HL-60/S4 (cell line): ENCODE measurements at regions not wholly inside any gene's neighbourhood (a gene's known extent, or its start where the extent isn't known, plus 50 kb on each side); places are given as distances from the start of the nearest gene placed in this dataset.
"Not testable (repeated sequence)": the region's sequence is repeated elsewhere in the genome, so short reads cannot be mapped to it uniquely, and the experiment has no call there.

ENCODE experiments used
- in situ Hi-C: fragments of 300-500 bp; cut with MboI; formaldehyde crosslinking; loops from 2 replicates; pipeline ENCODE4 v1.14.3; 2022; ENCODE audit warnings: low sequenced_read_pairs

DNA sequence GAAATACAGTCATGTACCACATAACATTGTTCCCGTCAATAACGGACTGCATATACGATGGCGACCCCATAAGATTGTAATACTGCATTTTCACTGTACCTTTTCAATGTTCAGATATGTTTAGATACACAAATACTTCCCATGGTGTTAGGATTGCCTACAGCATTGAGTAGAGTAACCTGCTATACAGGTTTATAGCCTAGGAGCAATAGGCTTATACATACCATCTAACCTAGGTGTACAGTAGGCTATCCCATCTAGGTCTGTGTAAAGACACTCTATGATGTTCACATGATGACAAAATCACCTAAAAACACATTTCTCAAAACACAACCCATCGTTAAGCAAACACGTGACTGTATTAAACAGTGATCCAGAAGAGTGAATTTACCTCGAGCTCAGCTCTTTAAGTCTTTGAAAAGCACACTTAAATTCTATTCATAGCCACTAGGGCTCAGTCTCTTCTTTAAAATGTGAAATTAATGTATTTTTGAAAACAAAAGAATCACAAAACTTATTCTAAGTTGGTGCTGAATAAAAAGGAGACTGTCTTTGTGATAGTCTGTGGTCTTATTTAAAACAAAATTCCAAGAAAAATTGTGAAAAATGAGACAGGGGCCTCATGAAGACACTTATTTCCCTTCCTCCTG, 239.1 kb upstream of the ARID2 start:
- in situ Hi-C loops, result no loop called here

GRCh38 chr12:45494279-45494678, 235.2 kb upstream of the ARID2 start:
- in situ Hi-C loops, result no loop called here

GRCh38 chr12:45498645-45499044, 230.9 kb upstream of the ARID2 start:
- in situ Hi-C loops, result no loop called here

DNA sequence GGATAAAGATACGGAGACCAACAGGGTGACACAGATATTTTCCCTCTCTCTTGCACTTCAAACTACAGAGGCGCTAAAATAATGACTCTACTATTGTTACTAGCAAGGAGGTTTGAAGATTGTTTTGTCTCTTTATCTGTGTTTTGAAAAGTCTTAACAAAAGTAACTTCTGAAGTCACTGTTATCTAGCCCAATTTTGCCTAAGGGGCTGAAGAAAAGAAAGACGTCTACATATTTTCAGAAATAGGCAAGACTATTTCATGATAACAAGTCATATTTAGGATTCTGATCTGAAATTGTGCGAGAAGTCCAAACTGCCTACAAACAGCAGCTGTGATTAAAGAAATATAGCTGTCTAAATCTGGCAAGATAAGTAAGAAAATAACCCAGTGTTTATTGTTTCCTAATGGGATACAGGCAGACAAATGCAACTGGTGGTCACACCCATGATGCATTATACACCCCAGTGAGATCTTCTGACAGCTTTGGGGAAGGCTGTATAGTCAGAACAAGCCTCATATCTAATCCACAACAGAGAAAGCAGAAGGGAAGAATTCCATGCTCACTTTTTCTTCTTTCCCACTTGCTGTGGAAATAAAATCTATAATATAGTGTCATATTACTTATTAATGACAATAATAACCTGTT, 226.9 kb upstream of the ARID2 start:
- in situ Hi-C loops, result no loop called here

- in situ Hi-C loops, result no loop called here
These were observed 225.6 kb upstream of the ARID2 start for GRCh38 chr12:45503899-45504298.

DNA sequence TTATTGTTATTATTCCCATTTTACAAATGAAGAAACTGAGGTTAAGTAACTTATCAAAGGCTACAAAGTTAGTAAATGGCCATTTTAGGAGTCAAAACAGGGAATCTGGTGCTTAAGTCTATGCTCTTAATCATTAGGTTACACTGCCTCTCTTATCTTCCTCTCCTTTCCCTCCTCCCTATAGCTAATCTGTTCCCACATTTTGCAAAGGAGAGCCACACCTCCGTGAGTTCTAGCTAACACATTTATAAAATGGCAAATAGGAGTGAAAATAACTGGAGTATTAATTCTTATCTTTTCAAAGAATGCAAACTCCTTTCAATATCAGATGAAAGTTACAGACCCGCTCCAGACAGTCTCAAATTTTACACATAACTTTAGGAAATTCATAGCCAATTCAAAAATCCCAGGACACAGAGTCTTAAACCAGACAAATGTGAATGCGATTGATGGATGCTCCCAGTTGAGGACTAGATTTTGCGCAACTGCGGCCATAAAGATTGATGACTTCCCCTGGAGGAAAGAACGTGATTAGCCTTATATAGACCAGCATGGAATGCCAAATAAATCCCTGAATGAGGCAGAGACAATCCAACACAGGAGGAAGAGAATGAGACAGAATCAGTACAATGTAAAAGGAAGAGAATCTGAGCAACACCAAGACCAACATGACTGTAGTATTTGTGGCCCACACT, 225.0 kb upstream of the ARID2 start:
- in situ Hi-C loops, result no loop called here

- in situ Hi-C loops, result no loop called here
These were observed 220.3 kb upstream of the ARID2 start for GRCh38 chr12:45509187-45509586.

DNA sequence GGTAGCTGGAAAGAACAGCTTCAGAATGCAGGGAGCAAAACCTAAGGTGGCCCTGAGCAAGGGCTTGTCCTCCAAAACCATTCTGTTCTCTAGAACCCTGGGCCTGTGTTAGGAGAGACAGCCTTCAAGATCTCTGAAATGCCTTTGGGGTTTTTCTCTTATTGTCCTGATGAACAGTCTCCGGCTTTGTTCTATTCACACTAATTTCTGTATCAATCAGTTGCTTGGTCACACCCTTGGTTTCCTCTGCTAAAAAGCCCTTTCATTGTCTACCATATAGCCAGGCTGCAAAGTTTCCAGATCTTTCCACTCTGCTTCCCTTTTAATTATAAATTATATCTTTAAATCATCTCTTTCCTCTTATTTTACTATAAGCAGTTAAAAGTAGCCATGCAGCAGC, 219.9 kb upstream of the ARID2 start:
- in situ Hi-C loops, result no loop called here

DNA sequence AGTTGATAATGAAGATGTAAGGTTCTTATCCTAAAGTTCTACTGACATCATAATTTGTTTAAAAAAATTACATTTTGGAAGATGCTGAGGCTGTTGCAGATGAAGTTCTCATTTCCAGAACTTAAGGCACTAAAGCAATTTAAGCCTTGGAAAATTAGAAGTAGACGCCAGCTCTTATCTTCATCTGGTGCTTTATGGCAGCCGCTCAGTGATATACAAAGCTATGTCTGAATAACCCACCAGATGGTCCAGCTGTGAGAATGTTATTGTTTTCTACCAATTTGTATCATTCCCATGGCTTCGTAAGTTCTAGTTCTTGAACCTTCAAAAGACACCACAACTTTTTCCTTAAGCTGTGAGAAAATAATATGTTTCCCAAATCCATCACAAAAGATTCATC, 212.1 kb upstream of the ARID2 start:
- in situ Hi-C loops, result no loop called here

- in situ Hi-C loops, result no loop called here
These were observed 210.9 kb upstream of the ARID2 start for GRCh38 chr12:45518291-45519235.

DNA sequence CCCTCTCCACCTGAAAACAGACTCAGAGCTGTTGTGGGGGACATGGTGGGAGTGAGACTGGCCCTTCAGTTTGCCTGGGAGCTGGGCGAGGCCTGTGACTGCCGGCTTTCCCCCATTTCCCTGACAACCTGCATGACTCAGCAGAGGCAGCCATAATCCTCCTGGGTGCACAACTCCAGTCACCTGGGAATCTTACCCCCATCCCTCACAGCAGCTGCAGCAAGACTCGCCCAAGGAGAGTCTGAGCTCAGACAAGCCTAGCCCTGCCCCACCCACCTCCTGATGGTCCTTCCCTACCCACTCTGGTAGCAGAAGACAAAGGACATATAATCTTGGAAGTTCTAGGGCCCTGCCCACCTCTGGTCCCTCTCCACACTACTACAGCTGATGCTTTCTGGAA, 207.3 kb upstream of the ARID2 start:
- in situ Hi-C loops, result no loop called here

GRCh38 chr12:45526823-45527222, 202.7 kb upstream of the ARID2 start:
- in situ Hi-C loops, result not testable (repeated sequence)

GRCh38 chr12:45532113-45532512, 197.4 kb upstream of the ARID2 start:
- in situ Hi-C loops, result no loop called here

- in situ Hi-C loops, result no loop called here
These were observed 193.8 kb upstream of the ARID2 start for GRCh38 chr12:45535610-45536180.

- in situ Hi-C loops, result no loop called here
These were observed 193.2 kb upstream of the ARID2 start for GRCh38 chr12:45536284-45536683.

- in situ Hi-C loops, result loop anchor here (10.0 kb wide), 1 partner anchor 184 kb away; the partner anchor contains the start of gene ARID2
These were observed 188.7 kb upstream of the ARID2 start for GRCh38 chr12:45540661-45541341.

DNA sequence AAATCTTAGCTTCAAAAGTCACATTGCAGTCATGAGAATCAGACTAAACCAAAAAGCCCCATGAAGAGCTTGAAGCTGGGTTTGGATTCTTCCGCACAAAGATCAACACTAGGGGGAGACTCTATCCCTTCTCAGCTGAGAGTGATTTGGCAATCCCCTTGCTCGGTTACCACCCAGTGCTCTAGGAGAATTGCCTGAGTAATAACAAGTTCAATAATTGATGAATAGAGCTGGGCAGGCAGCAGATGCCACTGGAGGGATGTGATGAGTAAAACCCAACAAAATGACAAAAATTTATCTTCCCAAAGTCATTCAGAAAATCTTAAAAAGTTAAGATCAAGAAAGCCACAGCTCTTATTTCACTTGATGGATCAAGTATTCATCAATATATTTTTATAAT, 185.6 kb upstream of the ARID2 start:
- in situ Hi-C loops, result loop anchor here (10.0 kb wide), 1 partner anchor 181 kb away; the partner anchor contains the start of gene ARID2

DNA sequence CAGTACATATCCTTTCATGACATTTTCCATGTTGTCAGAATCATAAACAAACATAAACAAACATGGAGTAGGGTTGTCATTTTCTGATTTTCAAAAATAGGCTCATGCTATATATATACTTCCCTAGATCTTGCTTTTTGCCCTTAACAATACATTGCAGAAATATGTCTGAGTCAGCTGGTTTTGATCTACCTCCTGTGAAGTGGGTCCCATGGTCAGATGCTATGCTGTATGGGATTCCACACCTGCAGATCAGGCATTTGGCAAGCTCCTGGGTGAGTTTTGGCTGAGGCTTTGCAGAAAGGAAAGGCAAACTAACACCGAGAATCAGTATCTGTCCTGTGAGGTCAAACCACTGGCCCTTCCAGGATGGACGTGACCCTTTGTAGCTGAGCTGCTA, 183.0 kb upstream of the ARID2 start:
- in situ Hi-C loops, result loop anchor here (10.0 kb wide), 1 partner anchor 178 kb away; the partner anchor contains the start of gene ARID2

DNA sequence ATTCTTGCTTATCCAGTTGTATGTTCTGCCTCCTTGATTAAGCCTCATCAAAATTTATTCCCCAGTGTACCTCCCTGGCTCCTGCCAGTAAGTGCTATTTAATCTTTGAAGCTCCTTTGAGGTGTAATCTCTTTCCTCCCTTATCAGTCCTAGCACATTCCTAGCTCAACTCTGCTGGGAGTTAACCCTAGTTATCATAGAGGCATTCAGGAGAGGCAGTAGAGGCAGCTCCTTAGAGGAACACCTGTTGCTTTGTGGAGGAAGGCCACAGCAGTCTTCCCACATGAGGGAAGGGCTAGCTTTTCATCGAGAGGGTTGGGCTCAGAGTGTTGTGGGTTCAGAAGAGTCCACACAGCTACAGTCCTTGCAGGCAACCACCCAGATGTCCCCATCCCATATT, 182.4 kb upstream of the ARID2 start:
- in situ Hi-C loops, result loop anchor here (10.0 kb wide), 1 partner anchor 178 kb away; the partner anchor contains the start of gene ARID2

DNA sequence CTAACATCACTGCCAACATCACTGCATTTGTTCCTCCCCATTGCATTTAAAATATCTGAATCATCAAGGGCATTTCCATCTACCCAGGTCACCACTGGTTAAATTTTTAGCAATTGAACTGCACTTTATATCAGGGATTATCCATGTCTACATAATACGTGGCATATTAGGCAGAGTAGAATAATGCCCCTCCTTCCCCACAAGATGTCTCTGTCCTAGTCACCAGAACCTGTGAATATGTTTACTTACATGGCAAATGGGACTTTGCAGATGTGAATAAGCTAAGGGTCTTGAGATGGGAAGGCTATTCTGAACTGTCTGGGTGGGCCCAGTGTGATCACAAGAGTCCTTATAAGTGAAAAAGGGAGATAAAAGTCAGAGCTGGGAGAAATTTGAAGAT, 181.7 kb upstream of the ARID2 start:
- in situ Hi-C loops, result loop anchor here (10.0 kb wide), 1 partner anchor 177 kb away; the partner anchor contains the start of gene ARID2
